ENCODE measurements at regions not wholly inside any gene's neighbourhood (a gene's known extent, or its start where the extent isn't known, plus 50 kb on each side); places are given as distances from the start of the nearest gene placed in this dataset.
A peak's percentile ranks its signal among the peaks of the same experiment; 100 is the strongest.

DNA sequence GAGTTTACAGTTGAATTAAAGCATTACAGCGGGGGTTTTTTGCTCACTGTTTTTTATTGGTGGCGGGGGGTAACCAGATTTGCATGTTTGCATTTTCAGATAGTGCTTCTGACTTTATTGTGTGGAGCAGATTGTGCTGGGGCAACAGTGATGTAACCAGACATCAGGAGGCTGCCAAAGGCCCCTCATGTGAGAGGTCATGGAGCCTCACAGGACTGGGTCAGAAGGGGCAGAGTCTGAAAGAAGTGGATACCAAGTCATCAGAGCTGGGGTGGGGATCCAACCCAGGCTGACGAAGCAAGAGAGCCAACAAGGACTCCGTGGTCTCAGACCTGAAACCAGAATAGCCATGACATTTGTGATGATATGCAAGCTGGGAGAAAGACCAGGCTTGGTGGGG is 259.4 kb upstream of the TAS2R1 start:
- Histone ChIP-seq H3K27me3 (ENCODE audit: control insufficient read depth, insufficient read depth, low read length) (no peaks in the 10 kb centered on the region), H3K36me3 (ENCODE audit: control insufficient read depth, insufficient read depth, low read length) (no peaks in the 10 kb centered on the region), H3K4me3 (ENCODE audit: low read depth, low read length) (no peak overlapping the region)
- DNase-seq (ENCODE audit: low read depth): no peak
- TF ChIP-seq, protein P1, sequence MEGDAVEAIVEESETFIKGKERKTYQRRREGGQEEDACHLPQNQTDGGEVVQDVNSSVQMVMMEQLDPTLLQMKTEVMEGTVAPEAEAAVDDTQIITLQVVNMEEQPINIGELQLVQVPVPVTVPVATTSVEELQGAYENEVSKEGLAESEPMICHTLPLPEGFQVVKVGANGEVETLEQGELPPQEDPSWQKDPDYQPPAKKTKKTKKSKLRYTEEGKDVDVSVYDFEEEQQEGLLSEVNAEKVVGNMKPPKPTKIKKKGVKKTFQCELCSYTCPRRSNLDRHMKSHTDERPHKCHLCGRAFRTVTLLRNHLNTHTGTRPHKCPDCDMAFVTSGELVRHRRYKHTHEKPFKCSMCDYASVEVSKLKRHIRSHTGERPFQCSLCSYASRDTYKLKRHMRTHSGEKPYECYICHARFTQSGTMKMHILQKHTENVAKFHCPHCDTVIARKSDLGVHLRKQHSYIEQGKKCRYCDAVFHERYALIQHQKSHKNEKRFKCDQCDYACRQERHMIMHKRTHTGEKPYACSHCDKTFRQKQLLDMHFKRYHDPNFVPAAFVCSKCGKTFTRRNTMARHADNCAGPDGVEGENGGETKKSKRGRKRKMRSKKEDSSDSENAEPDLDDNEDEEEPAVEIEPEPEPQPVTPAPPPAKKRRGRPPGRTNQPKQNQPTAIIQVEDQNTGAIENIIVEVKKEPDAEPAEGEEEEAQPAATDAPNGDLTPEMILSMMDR (IDR thresholded peaks at IDR 0.05; ENCODE audit: insufficient read depth, low read depth, low read length): no peak
- POLR2A ChIA-PET: no interaction called here
- CTCF ChIA-PET: interaction anchor here (1.1 kb wide), 1 partner anchor 14 kb away, joined by 3 read pairs; no protein-coding TSS in a partner anchor

DNA sequence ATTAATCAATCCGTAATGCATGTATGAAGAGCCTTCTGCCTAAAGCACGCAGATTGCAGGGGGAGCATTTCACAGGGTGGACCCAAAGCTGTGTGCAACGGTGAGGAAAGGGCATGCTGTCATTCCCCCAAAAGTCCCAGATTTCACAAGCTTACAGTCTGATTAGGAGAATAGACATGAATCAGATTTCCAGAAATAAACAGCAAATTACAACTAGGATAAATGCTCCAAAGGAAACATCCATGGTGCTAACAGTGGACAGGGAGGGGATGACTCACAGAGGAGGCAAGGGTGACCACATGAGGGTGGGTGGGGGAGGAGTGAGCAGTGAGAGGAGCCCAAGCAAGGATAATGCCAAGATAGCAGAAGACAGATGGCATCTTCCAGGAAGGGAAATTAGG is 258.4 kb upstream of the TAS2R1 start:
- no peaks in the 10 kb centered on the region for H3K27me3 ChIP-seq (ENCODE audit: control insufficient read depth, insufficient read depth, low read length)
- TF ChIP-seq, protein P1 (IDR thresholded peaks at IDR 0.05; ENCODE audit: insufficient read depth, low read depth, low read length): no peak
- no peak overlapping the region for H3K4me3 ChIP-seq (ENCODE audit: low read depth, low read length)
- DNase-seq (ENCODE audit: low read depth): peak; percentile 65
- CTCF ChIA-PET: interaction anchor here (0.6 to 1.7 kb wide), 4 partner anchors 12 to 65 kb away, joined by 3 to 5 read pairs (median 3); no protein-coding TSS in a partner anchor
- POLR2A ChIA-PET: no interaction called here
- H3K36me3 ChIP-seq (ENCODE audit: control insufficient read depth, insufficient read depth, low read length): no peaks in the 10 kb centered on the region

DNA sequence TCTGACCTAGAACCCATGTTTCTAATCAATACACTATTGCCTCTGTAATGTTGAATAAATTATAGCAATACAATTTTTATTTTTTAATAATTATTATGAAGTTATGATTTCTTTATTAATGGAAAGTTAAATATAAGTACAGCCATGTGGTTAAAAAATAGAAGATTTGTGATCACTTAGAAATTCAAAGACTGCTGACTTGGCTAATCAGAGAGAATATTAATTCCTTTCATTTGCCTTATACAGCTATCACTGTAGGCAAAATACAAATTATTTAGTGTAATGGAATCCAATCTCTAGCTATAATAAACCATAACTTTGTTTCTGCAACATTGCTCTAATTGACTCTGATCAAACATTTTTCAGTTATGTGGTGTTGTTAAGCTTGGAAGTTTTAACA is 255.0 kb upstream of the TAS2R1 start:
- no peak for DNase-seq (ENCODE audit: low read depth)
- ChIA-PET POLR2A (no interaction called here), CTCF (no interaction called here)
- Histone ChIP-seq H3K27me3 (ENCODE audit: control insufficient read depth, insufficient read depth, low read length) (no peaks in the 10 kb centered on the region), H3K4me3 (ENCODE audit: low read depth, low read length) (no peak overlapping the region), H3K36me3 (ENCODE audit: control insufficient read depth, insufficient read depth, low read length) (no peaks in the 10 kb centered on the region)
- TF ChIP-seq, protein P1 (IDR thresholded peaks at IDR 0.05; ENCODE audit: insufficient read depth, low read depth, low read length): no peak

DNA sequence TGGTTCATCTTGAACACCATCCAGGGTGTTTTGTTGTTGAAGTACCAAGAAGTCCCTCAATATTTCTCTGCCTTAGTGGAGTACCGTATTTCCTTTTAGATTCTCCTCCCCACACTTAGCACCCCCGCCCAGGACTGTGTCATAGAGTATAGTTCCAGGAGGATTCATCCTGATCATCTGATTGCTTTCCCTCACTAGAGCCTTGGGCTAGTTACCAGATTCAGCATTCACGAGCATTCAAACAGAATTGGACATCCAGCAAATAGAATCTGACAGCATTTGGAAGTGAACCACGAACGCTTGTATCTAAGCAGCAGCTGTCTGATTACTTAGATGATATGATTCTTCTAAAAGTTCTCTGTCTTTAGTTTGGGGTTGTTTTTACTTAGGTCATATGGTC is 248.1 kb upstream of the TAS2R1 start:
- no peak for DNase-seq (ENCODE audit: low read depth)
- Histone ChIP-seq H3K27me3 (ENCODE audit: control insufficient read depth, insufficient read depth, low read length) (no peaks in the 10 kb centered on the region), H3K36me3 (ENCODE audit: control insufficient read depth, insufficient read depth, low read length) (no peaks in the 10 kb centered on the region), H3K4me3 (ENCODE audit: low read depth, low read length) (no peak overlapping the region)
- POLR2A ChIA-PET: interaction anchor here (0.5 kb wide), 1 partner anchor 171 kb away, joined by 13 read pairs; no protein-coding TSS in a partner anchor
- TF ChIP-seq, protein P1 (IDR thresholded peaks at IDR 0.05; ENCODE audit: insufficient read depth, low read depth, low read length): no peak
- CTCF ChIA-PET: no interaction called here

DNA sequence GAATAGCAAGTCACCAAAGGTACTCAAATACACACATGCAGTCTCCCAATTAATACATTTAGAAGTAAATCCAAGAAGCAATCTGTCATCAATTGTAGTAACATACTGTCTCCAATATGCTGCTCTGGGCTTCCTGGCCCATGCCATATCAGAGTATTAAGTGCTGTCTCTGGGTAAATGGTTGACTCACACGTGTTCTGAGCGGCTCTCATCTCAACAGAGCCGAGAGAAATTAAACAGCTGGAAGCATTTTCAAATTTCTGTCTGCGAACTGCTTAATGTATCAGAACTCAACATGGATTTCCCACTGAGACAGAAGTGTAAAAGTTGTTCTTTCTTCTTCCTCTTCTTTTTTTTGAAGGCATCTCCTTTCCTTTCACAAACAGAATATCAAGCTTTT is 247.3 kb upstream of the TAS2R1 start:
- CTCF ChIA-PET: no interaction called here
- no peak for DNase-seq (ENCODE audit: low read depth)
- TF ChIP-seq, protein P1 (IDR thresholded peaks at IDR 0.05; ENCODE audit: insufficient read depth, low read depth, low read length): no peak
- POLR2A ChIA-PET: interaction anchor here (0.5 kb wide), 1 partner anchor 170 kb away, joined by 13 read pairs; no protein-coding TSS in a partner anchor
- Histone ChIP-seq H3K36me3 (ENCODE audit: control insufficient read depth, insufficient read depth, low read length) (no peaks in the 10 kb centered on the region), H3K4me3 (ENCODE audit: low read depth, low read length) (no peak overlapping the region), H3K27me3 (ENCODE audit: control insufficient read depth, insufficient read depth, low read length) (no peaks in the 10 kb centered on the region)
